Nephron progenitor cell (in vitro differentiated cells): ENCODE measurements at regions not wholly inside any gene's neighbourhood (a gene's known extent, or its start where the extent isn't known, plus 50 kb on each side); places are given as distances from the start of the nearest gene placed in this dataset.
"Not testable (repeated sequence)": the region's sequence is repeated elsewhere in the genome, so short reads cannot be mapped to it uniquely, and the experiment has no call there.

Experiments used
- DNase-seq: peaks from one replicate; pipeline ENCODE4 v3.0.0; 2021
- H3K27ac Mint-ChIP-seq: 2 replicates; pipeline ENCODE4 v1.8.0; 2021; ENCODE audit warnings: mild to moderate bottlenecking, moderate library complexity, mixed read lengths
- H3K27me3 Mint-ChIP-seq: 2 replicates; pipeline ENCODE4 v1.8.0; 2021; ENCODE audit warnings: mild to moderate bottlenecking, low read depth, mixed read lengths; ENCODE audit not compliant: poor library complexity
- H3K36me3 Mint-ChIP-seq: 2 replicates; pipeline ENCODE4 v1.8.0; 2021; ENCODE audit warnings: low read depth, mixed read lengths
- H3K4me1 Mint-ChIP-seq: 2 replicates; pipeline ENCODE4 v1.8.0; 2021; ENCODE audit warnings: mixed read lengths
- H3K4me3 Mint-ChIP-seq: 2 replicates; pipeline ENCODE4 v1.8.0; 2021; ENCODE audit warnings: mild to moderate bottlenecking, moderate library complexity, mixed read lengths
- H3K9me3 Mint-ChIP-seq: 2 replicates; pipeline ENCODE4 v1.8.0; 2021; ENCODE audit warnings: mild to moderate bottlenecking, moderate library complexity, mixed read lengths
- CTCF ChIP-seq: fragments of 200-600 bp; sonication (generic); IDR thresholded peaks from 2 replicates; pipeline ENCODE4 v1.5.0; 2021; ENCODE audit warnings: antibody characterized with exemption

- no peak for TF ChIP-seq CTCF
- H3K4me1 Mint-ChIP-seq, result no peaks in the 10 kb centered on the region
- H3K9me3 Mint-ChIP-seq, result peaks cover 9% of the 10 kb centered on the region
- H3K27ac Mint-ChIP-seq, result no peak overlapping the region
- peaks cover 7% of the 10 kb centered on the region for H3K27me3 Mint-ChIP-seq
- no peak overlapping the region for H3K4me3 Mint-ChIP-seq
- no peak for DNase-seq
- no peaks in the 10 kb centered on the region for H3K36me3 Mint-ChIP-seq
These were observed 314.8 kb upstream of the LRRC3B start for GRCh38 chr3:26307787-26308186.

GRCh38 chr3:26308454-26308853 is 314.1 kb upstream of the LRRC3B start:
- peaks cover 7% of the 10 kb centered on the region for H3K27me3 Mint-ChIP-seq
- no peaks in the 10 kb centered on the region for H3K36me3 Mint-ChIP-seq
- TF ChIP-seq CTCF, result no peak
- H3K27ac Mint-ChIP-seq, result no peak overlapping the region
- no peak for DNase-seq
- no peak overlapping the region for H3K4me3 Mint-ChIP-seq
- H3K4me1 Mint-ChIP-seq, result no peaks in the 10 kb centered on the region
- peaks cover 9% of the 10 kb centered on the region for H3K9me3 Mint-ChIP-seq

GRCh38 chr3:26309536-26309935 is 313.0 kb upstream of the LRRC3B start:
- H3K4me3 Mint-ChIP-seq, H3K27ac Mint-ChIP-seq, DNase-seq, H3K4me1 Mint-ChIP-seq, H3K9me3 Mint-ChIP-seq, H3K27me3 Mint-ChIP-seq, H3K36me3 Mint-ChIP-seq: not testable (repeated sequence)

GRCh38 chr3:26312816-26313215 is 309.8 kb upstream of the LRRC3B start:
- Mint-ChIP-seq H3K27me3 (peaks cover 8% of the 10 kb centered on the region), H3K36me3 (no peaks in the 10 kb centered on the region), H3K27ac (no peak overlapping the region), H3K4me1 (no peaks in the 10 kb centered on the region), H3K4me3 (no peak overlapping the region), H3K9me3 (peaks cover 20% of the 10 kb centered on the region)
- DNase-seq, result no peak
- no peak for TF ChIP-seq CTCF

GRCh38 chr3:26316472-26316871 is 306.1 kb upstream of the LRRC3B start:
- H3K27me3 Mint-ChIP-seq, result peaks cover 4% of the 10 kb centered on the region
- H3K27ac Mint-ChIP-seq, result no peak overlapping the region
- H3K4me1 Mint-ChIP-seq, result no peaks in the 10 kb centered on the region
- H3K36me3 Mint-ChIP-seq, result no peaks in the 10 kb centered on the region
- no peak for TF ChIP-seq CTCF
- DNase-seq, result no peak
- no peak overlapping the region for H3K4me3 Mint-ChIP-seq
- H3K9me3 Mint-ChIP-seq, result peaks cover 38% of the 10 kb centered on the region

GRCh38 chr3:26323741-26324140 is 298.8 kb upstream of the LRRC3B start:
- DNase-seq, result peak; percentile 37
- peaks cover 12% of the 10 kb centered on the region for H3K36me3 Mint-ChIP-seq
- not testable (repeated sequence) for H3K27ac Mint-ChIP-seq, H3K4me3 Mint-ChIP-seq, H3K4me1 Mint-ChIP-seq, H3K27me3 Mint-ChIP-seq
- peaks cover 44% of the 10 kb centered on the region for H3K9me3 Mint-ChIP-seq

GRCh38 chr3:26340001-26340400 is 282.6 kb upstream of the LRRC3B start:
- DNase-seq, result no peak
- H3K27me3 Mint-ChIP-seq, result peaks cover 4% of the 10 kb centered on the region
- no peak for TF ChIP-seq CTCF
- no peaks in the 10 kb centered on the region for H3K4me1 Mint-ChIP-seq
- H3K9me3 Mint-ChIP-seq, result no peaks in the 10 kb centered on the region
- H3K36me3 Mint-ChIP-seq, result no peaks in the 10 kb centered on the region
- H3K27ac Mint-ChIP-seq, result no peak overlapping the region
- no peak overlapping the region for H3K4me3 Mint-ChIP-seq
